GM19035 (cell line): ENCODE measurements at regions not wholly inside any gene's neighbourhood (a gene's known extent, or its start where the extent isn't known, plus 50 kb on each side); places are given as distances from the start of the nearest gene placed in this dataset.

Experiments
- ATAC-seq: cut with Tn5 transposase; IDR thresholded peaks from one replicate; pipeline ENCODE4 v1.9.1; 2021; ENCODE audit not compliant: unreplicated experiment

- no peak for ATAC-seq
Observed at GRCh38 chr2:136376798-136377211, 258.9 kb upstream of the CXCR4 start.

GRCh38 chr2:136376211-136376610 is 258.3 kb upstream of the CXCR4 start:
- ATAC-seq = no peak

GRCh38 chr2:136375017-136375901 is 257.3 kb upstream of the CXCR4 start:
- ATAC-seq = peak; percentile 58

- ATAC-seq = no peak
Observed at GRCh38 chr2:136373841-136374240, 255.9 kb upstream of the CXCR4 start.

- no peak for ATAC-seq
Observed at GRCh38 chr2:136373029-136373428, 255.1 kb upstream of the CXCR4 start.

GRCh38 chr2:136363900-136364299 is 246.0 kb upstream of the CXCR4 start:
- ATAC-seq = no peak

GRCh38 chr2:136363470-136363869 is 245.5 kb upstream of the CXCR4 start:
- no peak for ATAC-seq

GRCh38 chr2:136362676-136363390 is 244.9 kb upstream of the CXCR4 start:
- ATAC-seq = peak; percentile 95

GRCh38 chr2:136361521-136361920 is 243.6 kb upstream of the CXCR4 start:
- no peak for ATAC-seq

- no peak for ATAC-seq
Observed at GRCh38 chr2:136360790-136361189, 242.8 kb upstream of the CXCR4 start.

- no peak for ATAC-seq
Observed at GRCh38 chr2:136359121-136359965, 241.4 kb upstream of the CXCR4 start.

- no peak for ATAC-seq
Observed at GRCh38 chr2:136358576-136358975, 240.6 kb upstream of the CXCR4 start.

GRCh38 chr2:136357007-136357380 is 239.0 kb upstream of the CXCR4 start:
- ATAC-seq = no peak

- ATAC-seq = no peak
Observed at GRCh38 chr2:136356125-136357006, 238.4 kb upstream of the CXCR4 start.

GRCh38 chr2:136351684-136352083 is 233.7 kb upstream of the CXCR4 start:
- no peak for ATAC-seq

GRCh38 chr2:136347981-136348380 is 230.0 kb upstream of the CXCR4 start:
- ATAC-seq = no peak

GRCh38 chr2:136344339-136344738 is 226.4 kb upstream of the CXCR4 start:
- ATAC-seq = no peak

- no peak for ATAC-seq
Observed at GRCh38 chr2:136342138-136342537, 224.2 kb upstream of the CXCR4 start.

- no peak for ATAC-seq
Observed at GRCh38 chr2:136334967-136335366, 217.0 kb upstream of the CXCR4 start.

GRCh38 chr2:136332436-136333095 is 214.6 kb upstream of the CXCR4 start:
- no peak for ATAC-seq
